ENCODE measurements at regions not wholly inside any gene's neighbourhood (a gene's known extent, or its start where the extent isn't known, plus 50 kb on each side); places are given as distances from the start of the nearest gene placed in this dataset.

GRCh38 chr12:66043035-66043434 is 87.5 kb downstream of the LLPH start:
- no peak overlapping the region for H3K4ac ChIP-seq (replicated peaks; ENCODE audit: insufficient read length, low read depth, low read length)
- H3K79me2 ChIP-seq (ENCODE audit: control insufficient read depth in 1 of 2, insufficient read depth in 2 of 2, low read length in 2 of 2) = no peaks in the 10 kb centered on the region
- no peak overlapping the region for H3K4me2 ChIP-seq (ENCODE audit: insufficient read depth in 1 of 2, low read depth in 2 of 2, low read length in 2 of 2)
- H3K27ac ChIP-seq (ENCODE audit: low read depth, low read length) = no peak overlapping the region
- H2BK120ac ChIP-seq (replicated peaks; ENCODE audit: low read depth, low read length) = no peak overlapping the region
- H3K36me3 ChIP-seq (ENCODE audit: control insufficient read depth in 2 of 4, insufficient read depth in 4 of 4, low read length in 3 of 4) = no peaks in the 10 kb centered on the region
- WGBS, 2 experiments (ENCODE audit: extremely low coverage in 1 of 2, insufficient coverage in 1 of 2, insufficient read length in 1 of 2, insufficient replicate concordance in 2 of 2, low coverage in 1 of 2, low lambda C conversion rate in 2 of 2, missing lambda C conversion rate in 1 of 2) = 91% methylated on average over 3 of the region's 3 CpGs; no CpG with 5 or more reads in 1 of the 2 experiments
- no peak overlapping the region for H3K14ac ChIP-seq (ENCODE audit: insufficient read length)
- POLR2A ChIA-PET (ENCODE audit: partially characterized antibody) = no interaction called here
- no peak overlapping the region for H3K23ac ChIP-seq (ENCODE audit: insufficient read length)
- H3K56ac ChIP-seq (replicated peaks; ENCODE audit: insufficient read length, low read depth, low read length) = no peak overlapping the region
- no peak overlapping the region for H3K9ac ChIP-seq (replicated peaks in 1 of 4; ENCODE audit: extremely low read depth in 1 of 4, low read depth in 3 of 4, low read length in 3 of 4)
- CTCF ChIA-PET (ENCODE audit: partially characterized antibody) = interaction anchor here (0.6 kb wide), 1 partner anchor 417 kb away, joined by 3 read pairs; no protein-coding TSS in a partner anchor
- H2BK15ac ChIP-seq (ENCODE audit: low read length) = no peak overlapping the region
- H2BK20ac ChIP-seq (ENCODE audit: low read length) = no peak overlapping the region
- H3K23me2 ChIP-seq (ENCODE audit: low read depth, low read length) = no peaks in the 10 kb centered on the region
- H2BK12ac ChIP-seq (ENCODE audit: low read depth, low read length) = no peak overlapping the region
- FAIRE-seq (no peak), DNase-seq (ENCODE audit: low read depth in 1 of 2, low spot score in 2 of 2) (no peak)
- no peak overlapping the region for H4K5ac ChIP-seq (ENCODE audit: insufficient read length, low read depth, low read length)
- no peaks in the 10 kb centered on the region for H3K9me3 ChIP-seq (ENCODE audit: insufficient read depth in 2 of 2, low read depth in 1 of 2, low read length in 1 of 2)
- no peak overlapping the region for H2AFZ ChIP-seq (ENCODE audit: low read length)
- no peaks in the 10 kb centered on the region for H3K27me3 ChIP-seq (replicated peaks in 1 of 4; ENCODE audit: control insufficient read depth in 3 of 4, extremely low read depth in 1 of 4, insufficient read depth in 3 of 4, low read length in 3 of 4)
- no peaks in the 10 kb centered on the region for H3K4me1 ChIP-seq (replicated peaks in 1 of 4; ENCODE audit: control insufficient read depth in 3 of 4, insufficient read depth in 4 of 4, low read length in 3 of 4)
- no peak overlapping the region for H2AK5ac ChIP-seq (ENCODE audit: low read depth, low read length)
- no peak overlapping the region for H4K91ac ChIP-seq (replicated peaks; ENCODE audit: insufficient read length, low read length)
- H4K8ac ChIP-seq (ENCODE audit: extremely low read depth, insufficient read depth, low read length) = no peak overlapping the region
- H2BK5ac ChIP-seq (ENCODE audit: low read depth, low read length) = no peak overlapping the region
- H3K79me1 ChIP-seq (ENCODE audit: low read depth, low read length) = no peaks in the 10 kb centered on the region
- no peak overlapping the region for H3K4me3 ChIP-seq (ENCODE audit: extremely low read depth in 1 of 4, insufficient read depth in 2 of 4, low read depth in 3 of 4, low read length in 4 of 4)
- no peaks in the 10 kb centered on the region for H4K20me1 ChIP-seq (replicated peaks in 1 of 2; ENCODE audit: control insufficient read depth in 1 of 2, insufficient read depth in 2 of 2, low read length in 2 of 2)
- no peak overlapping the region for H3K18ac ChIP-seq (ENCODE audit: extremely low read depth, low read length)
- TF ChIP-seq ATF3 (IDR thresholded peaks at IDR 0.05; ENCODE audit: insufficient read depth, low read depth, low read length) (no peak), EZH2 (IDR thresholded peaks at IDR 0.05; ENCODE audit: low read depth, low read length, severe bottlenecking) (no peak), EGR1 (IDR thresholded peaks at IDR 0.05; ENCODE audit: borderline replicate concordance, low read depth, low read length) (no peak), RNF2 (IDR thresholded peaks at IDR 0.05; ENCODE audit: borderline replicate concordance, low read depth, low read length, missing control alignments, poor library complexity, severe bottlenecking) (no peak), POU5F1 (IDR thresholded peaks at IDR 0.05; ENCODE audit: low read depth, low read length) (no peak)
